GM23338 (cell line): ENCODE measurements at regions not wholly inside any gene's neighbourhood (a gene's known extent, or its start where the extent isn't known, plus 50 kb on each side); places are given as distances from the start of the nearest gene placed in this dataset.

Experiments
- CREB1 ChIP-seq: fragments of 250-450 bp; sonication (Bioruptor Pico); IDR thresholded peaks from 2 replicates; pipeline ENCODE4 v1.5.0; 2020; ENCODE audit warnings: low read depth, mild to moderate bottlenecking, moderate library complexity
- EZH2 ChIP-seq: fragments of 200-600 bp; sonication (generic); IDR thresholded peaks from one replicate; pipeline ENCODE4 v1.8.0; 2017; ENCODE audit warnings: antibody characterized with exemption, mild to moderate bottlenecking, low read depth; ENCODE audit not compliant: unreplicated experiment
- EZH2phosphoT487 ChIP-seq: fragments of 200-600 bp; sonication (generic); IDR thresholded peaks from one replicate; pipeline ENCODE4 v1.8.1; 2018; ENCODE audit warnings: antibody characterized with exemption; ENCODE audit not compliant: unreplicated experiment
- JUNB ChIP-seq: IDR thresholded peaks from one replicate; pipeline ENCODE4 v1.6.1; 2016; ENCODE audit warnings: antibody characterized with exemption; ENCODE audit not compliant: unreplicated experiment
- NANOG ChIP-seq: IDR thresholded peaks from 2 replicates; pipeline ENCODE4 v1.6.1; 2016; ENCODE audit warnings: antibody characterized with exemption, borderline replicate concordance
- POLR2AphosphoS5 ChIP-seq: IDR thresholded peaks from 2 replicates; pipeline ENCODE4 v1.6.1; 2016; ENCODE audit warnings: antibody characterized with exemption, low read depth
- STAT1 ChIP-seq: IDR thresholded peaks from one replicate; pipeline ENCODE4 v1.6.1; 2016; ENCODE audit warnings: antibody characterized with exemption; ENCODE audit not compliant: unreplicated experiment
- ZNF114 ChIP-seq: fragments of 250-450 bp; sonication (Bioruptor Pico); IDR thresholded peaks from 2 replicates; pipeline ENCODE4 v1.5.0; 2020; ENCODE audit warnings: mild to moderate bottlenecking, moderate library complexity
- ZNF331 ChIP-seq: fragments of 250-450 bp; sonication (Bioruptor Pico); IDR thresholded peaks from 2 replicates; pipeline ENCODE4 v1.5.0; 2020; ENCODE audit warnings: low read depth, mild to moderate bottlenecking, moderate library complexity
- TF ChIP-seq, protein P1 (sequence below), 2 experiments: fragments of 200-600 bp in 1 of 2; sonication (generic) in 1 of 2; conservative IDR thresholded peaks; 2 replicates each; pipeline versions ENCODE4 v1.5.1 to v1.6.1; 2016 to 2017; ENCODE audit warnings: antibody characterized with exemption in 2 of 2, low read depth in 2 of 2, mild to moderate bottlenecking in 2 of 2, moderate library complexity in 1 of 2
- TF ChIP-seq, protein P2 (sequence below): IDR thresholded peaks from one replicate; pipeline ENCODE4 v1.6.1; 2018; ENCODE audit warnings: antibody characterized with exemption; ENCODE audit not compliant: unreplicated experiment
- TF ChIP-seq, protein P3 (sequence below): IDR thresholded peaks from 2 replicates; pipeline ENCODE4 v1.6.1; 2016; ENCODE audit warnings: antibody characterized with exemption
- TF ChIP-seq, protein P4 (sequence below): fragments of 250-450 bp; sonication (Bioruptor Pico); IDR thresholded peaks from 2 replicates; pipeline ENCODE4 v1.5.0; 2020; ENCODE audit warnings: mild to moderate bottlenecking, moderate library complexity

DNA sequence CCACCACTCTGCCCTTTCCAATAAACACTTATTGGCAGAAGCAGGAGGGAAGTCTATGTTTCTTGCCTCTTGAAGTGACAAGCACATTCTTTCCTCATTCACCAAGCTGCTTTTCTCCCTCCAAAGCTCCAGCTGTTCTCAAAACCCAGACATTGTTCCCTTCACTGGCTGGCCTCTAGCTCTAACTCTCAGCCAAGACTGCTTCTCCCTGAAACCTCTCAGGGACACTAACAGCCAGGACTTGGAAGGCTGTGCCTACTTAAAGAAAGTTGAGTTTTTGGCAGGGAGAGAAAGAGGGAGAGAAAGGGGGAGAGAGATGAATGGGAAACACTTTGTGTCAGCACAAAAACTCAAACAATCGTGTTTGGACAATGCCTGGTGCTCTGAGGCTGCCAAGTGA, 99.5 kb downstream of the COX18 start:
- TF ChIP-seq, protein P1, sequence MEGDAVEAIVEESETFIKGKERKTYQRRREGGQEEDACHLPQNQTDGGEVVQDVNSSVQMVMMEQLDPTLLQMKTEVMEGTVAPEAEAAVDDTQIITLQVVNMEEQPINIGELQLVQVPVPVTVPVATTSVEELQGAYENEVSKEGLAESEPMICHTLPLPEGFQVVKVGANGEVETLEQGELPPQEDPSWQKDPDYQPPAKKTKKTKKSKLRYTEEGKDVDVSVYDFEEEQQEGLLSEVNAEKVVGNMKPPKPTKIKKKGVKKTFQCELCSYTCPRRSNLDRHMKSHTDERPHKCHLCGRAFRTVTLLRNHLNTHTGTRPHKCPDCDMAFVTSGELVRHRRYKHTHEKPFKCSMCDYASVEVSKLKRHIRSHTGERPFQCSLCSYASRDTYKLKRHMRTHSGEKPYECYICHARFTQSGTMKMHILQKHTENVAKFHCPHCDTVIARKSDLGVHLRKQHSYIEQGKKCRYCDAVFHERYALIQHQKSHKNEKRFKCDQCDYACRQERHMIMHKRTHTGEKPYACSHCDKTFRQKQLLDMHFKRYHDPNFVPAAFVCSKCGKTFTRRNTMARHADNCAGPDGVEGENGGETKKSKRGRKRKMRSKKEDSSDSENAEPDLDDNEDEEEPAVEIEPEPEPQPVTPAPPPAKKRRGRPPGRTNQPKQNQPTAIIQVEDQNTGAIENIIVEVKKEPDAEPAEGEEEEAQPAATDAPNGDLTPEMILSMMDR (conservative IDR thresholded peaks at IDR 0.05; ENCODE audit: low read depth in 2 of 2), result no peak
- TF ChIP-seq NANOG, result no peak
- TF ChIP-seq, protein P2, sequence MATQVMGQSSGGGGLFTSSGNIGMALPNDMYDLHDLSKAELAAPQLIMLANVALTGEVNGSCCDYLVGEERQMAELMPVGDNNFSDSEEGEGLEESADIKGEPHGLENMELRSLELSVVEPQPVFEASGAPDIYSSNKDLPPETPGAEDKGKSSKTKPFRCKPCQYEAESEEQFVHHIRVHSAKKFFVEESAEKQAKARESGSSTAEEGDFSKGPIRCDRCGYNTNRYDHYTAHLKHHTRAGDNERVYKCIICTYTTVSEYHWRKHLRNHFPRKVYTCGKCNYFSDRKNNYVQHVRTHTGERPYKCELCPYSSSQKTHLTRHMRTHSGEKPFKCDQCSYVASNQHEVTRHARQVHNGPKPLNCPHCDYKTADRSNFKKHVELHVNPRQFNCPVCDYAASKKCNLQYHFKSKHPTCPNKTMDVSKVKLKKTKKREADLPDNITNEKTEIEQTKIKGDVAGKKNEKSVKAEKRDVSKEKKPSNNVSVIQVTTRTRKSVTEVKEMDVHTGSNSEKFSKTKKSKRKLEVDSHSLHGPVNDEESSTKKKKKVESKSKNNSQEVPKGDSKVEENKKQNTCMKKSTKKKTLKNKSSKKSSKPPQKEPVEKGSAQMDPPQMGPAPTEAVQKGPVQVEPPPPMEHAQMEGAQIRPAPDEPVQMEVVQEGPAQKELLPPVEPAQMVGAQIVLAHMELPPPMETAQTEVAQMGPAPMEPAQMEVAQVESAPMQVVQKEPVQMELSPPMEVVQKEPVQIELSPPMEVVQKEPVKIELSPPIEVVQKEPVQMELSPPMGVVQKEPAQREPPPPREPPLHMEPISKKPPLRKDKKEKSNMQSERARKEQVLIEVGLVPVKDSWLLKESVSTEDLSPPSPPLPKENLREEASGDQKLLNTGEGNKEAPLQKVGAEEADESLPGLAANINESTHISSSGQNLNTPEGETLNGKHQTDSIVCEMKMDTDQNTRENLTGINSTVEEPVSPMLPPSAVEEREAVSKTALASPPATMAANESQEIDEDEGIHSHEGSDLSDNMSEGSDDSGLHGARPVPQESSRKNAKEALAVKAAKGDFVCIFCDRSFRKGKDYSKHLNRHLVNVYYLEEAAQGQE, result no peak
- no peak for TF ChIP-seq EZH2
- no peak for TF ChIP-seq JUNB
- no peak for TF ChIP-seq POLR2AphosphoS5
- no peak for TF ChIP-seq CREB1 (CRISPR knock-in tag)
- TF ChIP-seq EZH2phosphoT487, result no peak
- TF ChIP-seq, protein P3, sequence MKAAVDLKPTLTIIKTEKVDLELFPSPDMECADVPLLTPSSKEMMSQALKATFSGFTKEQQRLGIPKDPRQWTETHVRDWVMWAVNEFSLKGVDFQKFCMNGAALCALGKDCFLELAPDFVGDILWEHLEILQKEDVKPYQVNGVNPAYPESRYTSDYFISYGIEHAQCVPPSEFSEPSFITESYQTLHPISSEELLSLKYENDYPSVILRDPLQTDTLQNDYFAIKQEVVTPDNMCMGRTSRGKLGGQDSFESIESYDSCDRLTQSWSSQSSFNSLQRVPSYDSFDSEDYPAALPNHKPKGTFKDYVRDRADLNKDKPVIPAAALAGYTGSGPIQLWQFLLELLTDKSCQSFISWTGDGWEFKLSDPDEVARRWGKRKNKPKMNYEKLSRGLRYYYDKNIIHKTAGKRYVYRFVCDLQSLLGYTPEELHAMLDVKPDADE, result no peak
- TF ChIP-seq, protein P4, sequence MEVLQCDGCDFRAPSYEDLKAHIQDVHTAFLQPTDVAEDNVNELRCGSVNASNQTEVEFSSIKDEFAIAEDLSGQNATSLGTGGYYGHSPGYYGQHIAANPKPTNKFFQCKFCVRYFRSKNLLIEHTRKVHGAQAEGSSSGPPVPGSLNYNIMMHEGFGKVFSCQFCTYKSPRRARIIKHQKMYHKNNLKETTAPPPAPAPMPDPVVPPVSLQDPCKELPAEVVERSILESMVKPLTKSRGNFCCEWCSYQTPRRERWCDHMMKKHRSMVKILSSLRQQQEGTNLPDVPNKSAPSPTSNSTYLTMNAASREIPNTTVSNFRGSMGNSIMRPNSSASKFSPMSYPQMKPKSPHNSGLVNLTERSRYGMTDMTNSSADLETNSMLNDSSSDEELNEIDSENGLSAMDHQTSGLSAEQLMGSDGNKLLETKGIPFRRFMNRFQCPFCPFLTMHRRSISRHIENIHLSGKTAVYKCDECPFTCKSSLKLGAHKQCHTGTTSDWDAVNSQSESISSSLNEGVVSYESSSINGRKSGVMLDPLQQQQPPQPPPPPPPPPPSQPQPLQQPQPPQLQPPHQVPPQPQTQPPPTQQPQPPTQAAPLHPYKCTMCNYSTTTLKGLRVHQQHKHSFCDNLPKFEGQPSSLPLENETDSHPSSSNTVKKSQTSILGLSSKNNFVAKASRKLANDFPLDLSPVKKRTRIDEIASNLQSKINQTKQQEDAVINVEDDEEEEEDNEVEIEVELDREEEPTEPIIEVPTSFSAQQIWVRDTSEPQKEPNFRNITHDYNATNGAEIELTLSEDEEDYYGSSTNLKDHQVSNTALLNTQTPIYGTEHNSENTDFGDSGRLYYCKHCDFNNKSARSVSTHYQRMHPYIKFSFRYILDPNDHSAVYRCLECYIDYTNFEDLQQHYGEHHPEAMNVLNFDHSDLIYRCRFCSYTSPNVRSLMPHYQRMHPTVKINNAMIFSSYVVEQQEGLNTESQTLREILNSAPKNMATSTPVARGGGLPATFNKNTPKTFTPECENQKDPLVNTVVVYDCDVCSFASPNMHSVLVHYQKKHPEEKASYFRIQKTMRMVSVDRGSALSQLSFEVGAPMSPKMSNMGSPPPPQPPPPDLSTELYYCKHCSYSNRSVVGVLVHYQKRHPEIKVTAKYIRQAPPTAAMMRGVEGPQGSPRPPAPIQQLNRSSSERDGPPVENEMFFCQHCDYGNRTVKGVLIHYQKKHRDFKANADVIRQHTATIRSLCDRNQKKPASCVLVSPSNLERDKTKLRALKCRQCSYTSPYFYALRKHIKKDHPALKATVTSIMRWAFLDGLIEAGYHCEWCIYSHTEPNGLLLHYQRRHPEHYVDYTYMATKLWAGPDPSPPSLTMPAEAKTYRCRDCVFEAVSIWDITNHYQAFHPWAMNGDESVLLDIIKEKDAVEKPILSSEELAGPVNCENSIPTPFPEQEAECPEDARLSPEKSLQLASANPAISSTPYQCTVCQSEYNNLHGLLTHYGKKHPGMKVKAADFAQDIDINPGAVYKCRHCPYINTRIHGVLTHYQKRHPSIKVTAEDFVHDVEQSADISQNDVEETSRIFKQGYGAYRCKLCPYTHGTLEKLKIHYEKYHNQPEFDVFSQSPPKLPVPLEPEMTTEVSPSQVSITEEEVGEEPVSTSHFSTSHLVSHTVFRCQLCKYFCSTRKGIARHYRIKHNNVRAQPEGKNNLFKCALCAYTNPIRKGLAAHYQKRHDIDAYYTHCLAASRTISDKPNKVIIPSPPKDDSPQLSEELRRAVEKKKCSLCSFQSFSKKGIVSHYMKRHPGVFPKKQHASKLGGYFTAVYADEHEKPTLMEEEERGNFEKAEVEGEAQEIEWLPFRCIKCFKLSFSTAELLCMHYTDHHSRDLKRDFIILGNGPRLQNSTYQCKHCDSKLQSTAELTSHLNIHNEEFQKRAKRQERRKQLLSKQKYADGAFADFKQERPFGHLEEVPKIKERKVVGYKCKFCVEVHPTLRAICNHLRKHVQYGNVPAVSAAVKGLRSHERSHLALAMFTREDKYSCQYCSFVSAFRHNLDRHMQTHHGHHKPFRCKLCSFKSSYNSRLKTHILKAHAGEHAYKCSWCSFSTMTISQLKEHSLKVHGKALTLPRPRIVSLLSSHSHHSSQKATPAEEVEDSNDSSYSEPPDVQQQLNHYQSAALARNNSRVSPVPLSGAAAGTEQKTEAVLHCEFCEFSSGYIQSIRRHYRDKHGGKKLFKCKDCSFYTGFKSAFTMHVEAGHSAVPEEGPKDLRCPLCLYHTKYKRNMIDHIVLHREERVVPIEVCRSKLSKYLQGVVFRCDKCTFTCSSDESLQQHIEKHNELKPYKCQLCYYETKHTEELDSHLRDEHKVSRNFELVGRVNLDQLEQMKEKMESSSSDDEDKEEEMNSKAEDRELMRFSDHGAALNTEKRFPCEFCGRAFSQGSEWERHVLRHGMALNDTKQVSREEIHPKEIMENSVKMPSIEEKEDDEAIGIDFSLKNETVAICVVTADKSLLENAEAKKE (CRISPR knock-in tag), result no peak
- TF ChIP-seq STAT1, result no peak
- TF ChIP-seq ZNF331 (CRISPR knock-in tag), result no peak
- no peak for TF ChIP-seq ZNF114
